ENCODE measurements at regions not wholly inside any gene's neighbourhood (a gene's known extent, or its start where the extent isn't known, plus 50 kb on each side); places are given as distances from the start of the nearest gene placed in this dataset.

GRCh38 chr1:193736507-193736906 is 550.1 kb upstream of the B3GALT2 start:
- no peak for TF ChIP-seq EZH2phosphoT487 (IDR thresholded peaks at IDR 0.05; ENCODE audit: borderline replicate concordance, low read depth, low read length)
- TF ChIP-seq CTCF (conservative IDR thresholded peaks at IDR 0.05; ENCODE audit: low read length), result no peak
